Endodermal cell (in vitro differentiated cells): ENCODE measurements at regions not wholly inside any gene's neighbourhood (a gene's known extent, or its start where the extent isn't known, plus 50 kb on each side); places are given as distances from the start of the nearest gene placed in this dataset.

Experiments used
- DNase-seq: peaks from one replicate; pipeline ENCODE4 v3.0.0-alpha.2; 2017
- H3K27ac ChIP-seq: 2 replicates; pipeline ENCODE4 v1.5.1; 2013; ENCODE audit warnings: mild to moderate bottlenecking, low read depth, low read length, moderate library complexity
- H3K27me3 ChIP-seq: 2 replicates; pipeline ENCODE4 v1.6.1; 2013; ENCODE audit warnings: mild to moderate bottlenecking, low read length, moderate library complexity; ENCODE audit not compliant: insufficient read depth, control insufficient read depth, poor library complexity, severe bottlenecking
- H3K36me3 ChIP-seq: 2 replicates; pipeline ENCODE4 v1.7.0; 2013; ENCODE audit warnings: mild to moderate bottlenecking, low read length, moderate library complexity; ENCODE audit not compliant: control insufficient read depth, insufficient read depth
- H3K4me1 ChIP-seq: one replicate; pipeline ENCODE4 v1.7.0; 2013; ENCODE audit warnings: low read length; ENCODE audit not compliant: control insufficient read depth, insufficient read depth
- H3K4me3 ChIP-seq: 2 replicates; pipeline ENCODE4 v1.5.1; 2013; ENCODE audit warnings: mild to moderate bottlenecking, low read length, moderate library complexity
- H3K9ac ChIP-seq: 2 replicates; pipeline ENCODE4 v1.6.1; 2013; ENCODE audit warnings: mild to moderate bottlenecking, low read length, moderate library complexity; ENCODE audit not compliant: poor library complexity, severe bottlenecking; ENCODE audit errors: extremely low read depth
- H3K9me3 ChIP-seq: 2 replicates; pipeline ENCODE4 v1.6.1; 2013; ENCODE audit warnings: mild to moderate bottlenecking, low read length, moderate library complexity; ENCODE audit not compliant: control insufficient read depth
- H3K27ac Mint-ChIP-seq: 2 replicates; pipeline ENCODE4 v1.8.0; 2020; ENCODE audit warnings: mixed read lengths
- H3K27me3 Mint-ChIP-seq: 2 replicates; pipeline ENCODE4 v1.8.0; 2021; ENCODE audit warnings: mild to moderate bottlenecking, mixed read lengths; ENCODE audit not compliant: insufficient read depth
- H3K36me3 Mint-ChIP-seq: 2 replicates; pipeline ENCODE4 v1.8.0; 2020; ENCODE audit warnings: low read depth, mixed read lengths
- H3K4me1 Mint-ChIP-seq: 2 replicates; pipeline ENCODE4 v1.8.0; 2020; ENCODE audit warnings: mixed read lengths
- H3K4me3 Mint-ChIP-seq: 2 replicates; pipeline ENCODE4 v1.8.0; 2020; ENCODE audit warnings: mild to moderate bottlenecking, moderate library complexity, mixed read lengths
- H3K9me3 Mint-ChIP-seq: 2 replicates; pipeline ENCODE4 v1.8.0; 2020; ENCODE audit warnings: mild to moderate bottlenecking, mixed read lengths
- WGBS, 2 experiments: methylation state at CpG; one replicate each; pipeline versions ENCODE4 v1.1.5 to v1.1.7; 2013; ENCODE audit warnings: missing lambda C conversion rate in 2 of 2, mixed read lengths in 1 of 2; ENCODE audit not compliant: insufficient coverage in 1 of 2, insufficient read length in 1 of 2; 5-methylcytosine and 5-hydroxymethylcytosine counted together
- TF ChIP-seq, protein P1 (sequence below): fragments of 200-600 bp; sonication (generic); conservative IDR thresholded peaks from 2 replicates; pipeline ENCODE4 v1.5.0; 2021; ENCODE audit warnings: antibody characterized with exemption, mild to moderate bottlenecking

GRCh38 chr15:27676647-27677046 is 422.5 kb downstream of the OCA2 start:
- H3K36me3 Mint-ChIP-seq: no peaks in the 10 kb centered on the region
- H3K9ac ChIP-seq: no peak overlapping the region
- H3K9me3 Mint-ChIP-seq: no peaks in the 10 kb centered on the region
- no peaks in the 10 kb centered on the region for H3K27me3 ChIP-seq
- H3K27ac Mint-ChIP-seq: no peak overlapping the region
- WGBS, 2 experiments: 93 to 94% methylated on average over 7 to 9 of the region's 9 CpGs
- H3K27me3 Mint-ChIP-seq: peaks cover 2% of the 10 kb centered on the region
- H3K4me1 ChIP-seq: peaks cover 6% of the 10 kb centered on the region
- no peaks in the 10 kb centered on the region for H3K36me3 ChIP-seq
- no peak for DNase-seq
- H3K9me3 ChIP-seq: no peaks in the 10 kb centered on the region
- TF ChIP-seq, protein P1, sequence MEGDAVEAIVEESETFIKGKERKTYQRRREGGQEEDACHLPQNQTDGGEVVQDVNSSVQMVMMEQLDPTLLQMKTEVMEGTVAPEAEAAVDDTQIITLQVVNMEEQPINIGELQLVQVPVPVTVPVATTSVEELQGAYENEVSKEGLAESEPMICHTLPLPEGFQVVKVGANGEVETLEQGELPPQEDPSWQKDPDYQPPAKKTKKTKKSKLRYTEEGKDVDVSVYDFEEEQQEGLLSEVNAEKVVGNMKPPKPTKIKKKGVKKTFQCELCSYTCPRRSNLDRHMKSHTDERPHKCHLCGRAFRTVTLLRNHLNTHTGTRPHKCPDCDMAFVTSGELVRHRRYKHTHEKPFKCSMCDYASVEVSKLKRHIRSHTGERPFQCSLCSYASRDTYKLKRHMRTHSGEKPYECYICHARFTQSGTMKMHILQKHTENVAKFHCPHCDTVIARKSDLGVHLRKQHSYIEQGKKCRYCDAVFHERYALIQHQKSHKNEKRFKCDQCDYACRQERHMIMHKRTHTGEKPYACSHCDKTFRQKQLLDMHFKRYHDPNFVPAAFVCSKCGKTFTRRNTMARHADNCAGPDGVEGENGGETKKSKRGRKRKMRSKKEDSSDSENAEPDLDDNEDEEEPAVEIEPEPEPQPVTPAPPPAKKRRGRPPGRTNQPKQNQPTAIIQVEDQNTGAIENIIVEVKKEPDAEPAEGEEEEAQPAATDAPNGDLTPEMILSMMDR: no peak
- peaks cover 18% of the 10 kb centered on the region for H3K4me1 Mint-ChIP-seq
- H3K27ac ChIP-seq: no peak overlapping the region
- H3K4me3 ChIP-seq: no peak overlapping the region
- no peak overlapping the region for H3K4me3 Mint-ChIP-seq

- Mint-ChIP-seq H3K27ac (no peak overlapping the region), H3K36me3 (no peaks in the 10 kb centered on the region), H3K9me3 (no peaks in the 10 kb centered on the region), H3K27me3 (peaks cover 2% of the 10 kb centered on the region), H3K4me1 (peaks cover 18% of the 10 kb centered on the region), H3K4me3 (no peak overlapping the region)
- TF ChIP-seq, protein P1: no peak
- WGBS, 2 experiments: 91 to 95% methylated on average over 6 to 8 of the region's 8 CpGs
- Histone ChIP-seq H3K27me3 (no peaks in the 10 kb centered on the region), H3K9ac (no peak overlapping the region), H3K4me3 (no peak overlapping the region), H3K9me3 (no peaks in the 10 kb centered on the region), H3K4me1 (peaks cover 6% of the 10 kb centered on the region), H3K36me3 (no peaks in the 10 kb centered on the region), H3K27ac (no peak overlapping the region)
- no peak for DNase-seq
These were observed 423.5 kb downstream of the OCA2 start for GRCh38 chr15:27675571-27675970.

- Mint-ChIP-seq H3K4me1 (peaks cover 14% of the 10 kb centered on the region), H3K27ac (no peak overlapping the region)
These were observed 424.3 kb downstream of the OCA2 start for GRCh38 chr15:27674826-27675225.

More at GRCh38 chr15:27674826-27675225, 424.3 kb downstream of the OCA2 start:
- no peaks in the 10 kb centered on the region for H3K27me3 Mint-ChIP-seq
- Histone ChIP-seq H3K27ac (no peak overlapping the region), H3K4me1 (peaks cover 6% of the 10 kb centered on the region), H3K9me3 (no peaks in the 10 kb centered on the region), H3K36me3 (no peaks in the 10 kb centered on the region), H3K27me3 (no peaks in the 10 kb centered on the region), H3K4me3 (no peak overlapping the region), H3K9ac (no peak overlapping the region)
- no peak for DNase-seq
- 94 to 98% methylated on average over 7 to 10 of the region's 10 CpGs for WGBS, 2 experiments
- no peak overlapping the region for H3K4me3 Mint-ChIP-seq
- no peaks in the 10 kb centered on the region for H3K9me3 Mint-ChIP-seq
- no peaks in the 10 kb centered on the region for H3K36me3 Mint-ChIP-seq
- TF ChIP-seq, protein P1: no peak
